GM21390 (cell line): ENCODE measurements at regions not wholly inside any gene's neighbourhood (a gene's known extent, or its start where the extent isn't known, plus 50 kb on each side); places are given as distances from the start of the nearest gene placed in this dataset.
"Not testable (repeated sequence)": the region's sequence is repeated elsewhere in the genome, so short reads cannot be mapped to it uniquely, and the experiment has no call there.

ENCODE experiments used
- ATAC-seq: cut with Tn5 transposase; IDR thresholded peaks from one replicate; pipeline ENCODE4 v1.9.1; 2021; ENCODE audit not compliant: unreplicated experiment

DNA sequence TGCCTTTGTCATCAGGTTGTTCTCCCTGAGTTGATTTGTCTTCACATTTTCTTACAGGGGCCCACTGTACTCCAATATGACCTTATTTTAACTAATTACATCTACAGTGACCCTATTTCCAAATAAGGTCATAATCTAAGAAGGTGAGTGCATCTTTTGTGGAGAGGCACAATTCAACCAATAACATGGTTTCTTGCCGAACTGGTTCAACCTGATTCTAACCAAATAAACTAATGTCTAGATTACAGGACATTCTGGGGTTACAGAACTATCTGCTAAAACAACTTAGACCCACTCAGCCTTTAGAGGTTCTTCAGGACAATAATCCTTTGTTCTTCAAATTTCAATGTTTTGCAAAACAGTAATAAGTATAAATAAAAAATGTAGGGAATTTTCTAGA is 496.5 kb upstream of the SOX11 start:
- ATAC-seq = no peak

DNA sequence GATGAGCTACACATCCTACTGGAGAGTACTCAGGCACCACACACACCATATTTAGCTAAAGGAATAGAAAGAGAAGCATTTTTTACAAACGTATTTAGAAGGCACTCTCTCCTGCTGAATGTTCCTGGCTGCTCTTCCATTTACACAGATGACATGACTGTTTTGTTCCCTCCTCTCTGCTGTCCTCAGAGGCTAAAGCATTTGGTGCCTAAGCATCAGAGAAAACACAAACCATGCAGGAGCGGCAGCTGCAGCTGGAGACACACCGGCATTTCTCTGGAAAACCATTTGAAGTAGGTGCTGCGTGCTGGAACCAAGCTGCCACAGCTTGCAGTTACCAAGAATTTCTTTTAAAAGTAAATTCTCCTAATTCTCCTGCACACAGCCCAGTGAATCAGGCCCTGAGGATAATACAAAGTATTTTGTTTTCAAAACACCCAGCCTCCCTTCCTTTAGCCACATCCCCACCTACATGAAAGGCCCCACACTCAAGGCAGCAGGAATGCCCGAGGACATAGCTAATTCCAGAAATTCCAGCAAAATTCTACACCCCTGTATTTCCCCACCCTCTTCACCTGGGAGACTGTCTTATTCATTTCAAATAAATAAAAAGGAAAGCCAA is 488.9 kb upstream of the SOX11 start:
- ATAC-seq = no peak

DNA sequence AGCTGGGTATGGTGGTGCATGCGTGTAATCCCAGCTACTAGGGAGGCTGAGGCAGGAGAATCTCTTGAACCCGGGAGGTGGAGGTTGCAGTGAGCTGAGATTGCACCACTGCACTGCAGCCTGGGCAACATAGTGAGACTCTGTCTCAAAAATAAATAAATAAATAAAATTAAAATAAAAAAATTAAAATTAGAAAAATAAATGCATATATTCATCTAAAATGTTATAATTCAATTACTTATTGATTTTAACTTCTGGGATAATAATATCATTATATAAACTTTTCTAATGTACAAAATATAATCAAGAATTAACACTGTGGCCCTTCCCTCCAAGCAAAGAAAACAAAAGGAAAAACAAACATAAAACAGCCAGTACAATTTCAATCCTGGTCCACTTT is 485.4 kb upstream of the SOX11 start:
- not testable (repeated sequence) for ATAC-seq

DNA sequence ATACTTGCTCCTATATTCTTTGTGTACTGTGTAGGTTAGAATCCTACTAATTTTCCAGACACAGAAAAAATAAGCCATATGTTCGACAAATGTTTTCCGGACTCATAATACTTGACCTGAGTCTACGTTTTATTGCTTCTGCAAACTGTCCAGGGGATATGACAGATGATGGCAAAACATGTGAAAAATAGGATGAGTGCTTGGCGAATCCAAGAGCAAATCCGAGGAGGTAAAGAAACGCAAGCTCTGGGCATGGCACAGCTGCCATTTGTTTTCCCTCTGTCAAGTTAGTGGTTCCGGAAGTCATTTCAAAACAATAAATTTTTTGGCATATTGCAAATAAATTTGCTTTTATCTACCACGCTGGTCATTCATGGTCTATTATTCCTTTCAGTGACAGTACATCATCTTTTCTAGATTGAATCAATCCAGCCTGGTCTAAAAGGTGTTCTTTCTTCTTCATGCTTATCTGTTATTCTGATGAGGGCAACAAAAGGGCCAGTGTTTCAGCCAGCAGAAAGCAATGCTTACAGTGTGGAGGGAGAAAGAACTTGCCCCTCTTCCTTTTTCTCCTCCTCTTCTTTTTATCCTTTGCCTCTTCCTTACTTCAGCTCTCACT is 476.1 kb upstream of the SOX11 start:
- ATAC-seq = no peak

DNA sequence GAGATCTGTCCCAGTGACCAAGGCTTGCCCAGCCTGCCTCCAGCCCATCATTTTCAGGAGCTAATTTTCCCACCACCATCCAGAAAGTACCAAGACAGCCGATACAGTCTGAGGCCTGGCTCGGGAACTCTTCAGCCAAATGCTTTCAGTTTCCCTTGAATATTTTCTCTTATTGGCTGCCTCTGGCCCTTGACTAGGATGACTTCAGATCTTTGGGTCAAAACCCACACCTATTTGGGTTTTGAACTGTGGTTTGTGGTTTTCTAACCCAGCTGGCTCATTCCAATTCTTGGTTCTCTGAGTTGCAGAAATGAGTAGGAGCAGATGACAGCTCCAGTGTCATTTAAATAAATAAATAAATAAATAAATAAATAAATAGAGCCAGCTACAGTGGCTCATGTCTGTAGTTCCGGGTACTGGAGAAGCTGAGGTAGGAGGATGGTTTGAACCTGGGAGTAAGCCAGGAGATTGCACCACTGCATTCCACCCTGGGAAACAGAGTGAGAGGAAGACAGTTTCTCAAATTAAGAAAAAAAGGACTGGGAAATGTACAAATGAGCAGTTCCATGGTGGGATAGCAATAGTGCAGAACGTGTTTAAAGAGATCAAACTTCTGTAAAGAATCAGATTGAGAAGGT is 465.0 kb upstream of the SOX11 start:
- no peak for ATAC-seq

DNA sequence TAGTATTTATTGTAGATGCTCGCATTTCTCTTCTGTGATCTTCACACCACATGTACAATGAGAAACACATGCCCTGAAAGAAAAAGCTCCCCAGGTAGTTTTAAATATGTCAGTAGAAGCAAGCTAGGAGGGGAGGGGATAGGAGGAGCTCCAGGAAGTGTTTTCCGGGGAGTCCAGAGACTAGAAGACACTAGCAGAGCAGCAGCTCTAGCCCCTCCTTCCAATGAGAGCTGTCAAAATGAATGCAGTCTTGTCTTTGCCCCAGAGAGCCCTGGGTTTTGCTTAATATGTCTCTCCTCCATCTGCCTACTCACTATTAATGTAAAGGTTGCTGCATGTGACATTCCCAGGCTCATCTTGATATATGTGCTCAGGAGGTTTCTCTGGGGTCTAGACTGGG is 462.6 kb upstream of the SOX11 start:
- ATAC-seq = no peak

DNA sequence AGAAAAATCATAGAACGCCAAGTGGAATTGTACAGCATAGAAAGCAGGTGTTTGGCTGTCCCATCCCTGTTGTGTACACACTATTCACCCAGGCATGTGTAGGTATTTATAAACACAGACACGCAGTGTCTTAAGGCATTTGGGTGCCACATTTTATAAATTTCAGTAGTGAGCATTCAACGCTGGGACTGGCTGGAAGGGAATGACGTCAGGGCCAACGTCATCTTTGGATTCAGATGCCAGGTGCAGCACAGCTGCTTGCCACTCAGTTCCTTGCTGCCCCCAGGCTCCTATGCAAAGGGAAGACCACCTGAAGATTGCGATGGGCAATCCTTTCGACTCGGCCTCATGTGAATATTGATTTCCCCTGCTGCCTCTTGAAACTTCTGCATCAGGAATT is 461.7 kb upstream of the SOX11 start:
- no peak for ATAC-seq

DNA sequence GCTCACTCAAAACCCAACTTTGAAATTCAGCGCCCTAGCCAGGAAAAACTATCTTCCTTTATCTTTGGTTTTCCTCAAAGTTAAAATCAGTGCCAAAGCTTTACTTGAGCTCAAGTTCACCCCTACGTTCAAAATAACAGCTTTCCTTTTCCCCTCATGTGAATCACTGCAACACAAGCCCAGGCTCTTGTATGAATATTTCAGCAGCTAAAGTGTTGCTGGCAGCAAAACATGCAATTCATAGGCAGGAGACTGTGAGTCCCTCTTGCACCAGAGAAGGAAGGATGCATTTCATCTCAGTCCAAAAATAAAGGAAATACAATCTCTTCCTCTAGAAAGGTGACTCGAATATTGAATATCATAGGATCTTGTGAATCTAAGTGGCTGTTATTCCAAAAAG is 461.3 kb upstream of the SOX11 start:
- no peak for ATAC-seq

DNA sequence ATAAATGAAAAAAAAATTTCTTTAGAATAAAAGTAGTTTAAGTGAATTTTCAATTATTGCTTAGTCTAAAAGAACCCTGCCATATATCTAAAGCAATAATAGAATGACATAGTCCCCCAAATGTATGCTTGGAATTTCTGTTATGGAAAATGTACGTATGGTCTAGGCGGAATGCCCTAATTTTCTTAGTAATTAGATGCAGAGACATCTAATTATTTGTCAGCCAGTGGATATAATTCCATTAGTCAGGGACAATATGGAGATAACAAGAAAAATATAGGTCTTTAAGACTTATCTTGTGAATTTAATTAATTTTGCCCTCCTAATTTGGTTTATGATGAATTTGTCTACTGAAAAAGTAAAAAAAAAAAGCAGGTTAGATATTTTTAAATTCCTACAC is 460.9 kb upstream of the SOX11 start:
- ATAC-seq = no peak

DNA sequence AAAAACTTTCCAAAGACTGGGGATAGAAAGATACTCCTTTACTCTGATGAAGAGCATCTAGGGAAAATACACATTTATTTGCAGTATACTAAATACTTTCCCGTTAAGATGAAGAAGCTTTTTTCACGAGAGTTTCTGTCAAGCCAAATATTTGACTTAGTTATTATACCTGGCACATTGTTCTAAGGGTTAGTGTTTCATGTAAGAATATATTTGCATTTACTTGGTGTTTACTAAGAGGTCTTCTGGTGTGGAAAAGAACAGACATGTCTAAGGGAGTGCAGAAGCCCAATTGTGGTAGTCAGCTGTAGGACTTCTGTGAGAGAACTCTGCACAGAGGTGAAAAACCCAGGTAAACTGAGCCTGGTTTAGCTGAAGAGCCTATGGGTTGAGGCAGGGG is 457.6 kb upstream of the SOX11 start:
- ATAC-seq = no peak

DNA sequence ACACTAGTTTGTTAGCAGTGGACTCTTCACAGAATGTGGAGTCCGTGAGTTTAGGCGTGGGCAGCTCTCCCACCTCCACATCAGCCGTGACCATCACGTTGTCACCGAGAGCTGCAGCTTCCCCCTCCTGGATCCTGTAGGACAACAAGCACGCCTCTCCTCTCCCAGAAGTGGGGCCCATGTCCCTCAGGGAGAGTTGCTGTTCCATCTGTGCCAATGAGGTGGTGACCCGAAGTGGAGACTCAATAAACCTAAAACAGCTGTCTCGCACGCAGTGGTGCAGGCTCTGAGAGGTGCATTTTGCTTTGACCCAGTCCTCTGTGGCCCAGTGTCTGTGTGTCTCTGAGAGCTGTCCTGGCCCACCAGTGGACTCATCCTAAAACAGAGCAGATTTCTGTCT is 456.5 kb upstream of the SOX11 start:
- ATAC-seq = no peak

DNA sequence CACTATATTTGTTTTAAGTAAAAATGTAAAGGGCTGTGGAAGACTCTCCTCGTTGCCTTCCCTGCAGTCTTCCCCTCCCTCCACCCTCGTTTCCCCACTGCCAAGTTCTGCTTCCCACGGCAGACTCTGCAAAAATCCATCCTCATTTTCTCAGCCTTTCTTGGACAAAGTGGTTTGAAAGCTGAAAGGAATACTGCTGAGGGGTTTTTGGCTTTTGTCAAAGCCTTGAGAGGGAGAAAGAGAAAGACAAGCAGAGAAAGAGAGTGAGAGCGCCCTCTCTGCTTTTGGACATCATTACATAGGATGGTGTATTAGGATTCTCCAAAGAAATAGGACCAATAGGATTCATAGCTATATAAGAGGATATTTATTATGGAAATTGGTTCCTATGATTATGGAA is 455.9 kb upstream of the SOX11 start:
- ATAC-seq = no peak

DNA sequence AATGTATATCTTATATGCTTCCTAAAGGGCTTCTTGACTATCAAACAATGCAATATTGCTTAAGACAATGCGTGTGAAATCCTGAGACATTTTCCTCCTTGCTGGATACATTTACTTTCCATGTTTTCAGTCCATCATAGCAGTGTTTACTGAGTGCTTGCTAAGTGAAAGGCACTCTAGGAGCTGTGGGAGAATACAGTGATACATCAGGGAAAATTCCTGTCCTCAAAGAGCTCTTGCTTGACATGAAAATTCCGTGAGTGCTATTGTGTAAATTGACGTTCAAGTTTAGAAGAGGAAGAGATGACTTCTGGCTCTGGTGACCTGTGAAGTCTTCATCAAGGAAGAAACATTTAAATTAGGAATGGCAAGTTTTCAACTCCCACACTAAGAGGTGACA is 449.4 kb upstream of the SOX11 start:
- no peak for ATAC-seq

DNA sequence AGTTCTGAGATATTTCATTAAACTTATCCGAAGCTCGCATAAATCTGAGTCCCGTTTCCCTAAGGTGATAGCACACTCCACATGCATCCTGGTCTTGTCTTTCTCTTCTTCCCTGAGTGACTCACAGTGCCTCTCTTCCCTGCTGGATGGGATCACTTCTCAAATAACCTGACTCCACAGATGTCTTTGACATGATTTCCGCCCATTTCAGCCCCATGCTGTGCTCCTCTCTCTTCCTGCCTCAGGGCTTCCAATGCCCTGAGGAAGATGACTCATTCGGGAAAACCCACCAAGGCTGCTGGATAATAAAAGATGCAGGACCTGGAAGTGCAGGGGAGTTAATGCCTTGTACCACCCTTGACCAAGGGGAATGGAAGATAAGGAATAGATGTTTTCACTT is 441.7 kb upstream of the SOX11 start:
- ATAC-seq = no peak

DNA sequence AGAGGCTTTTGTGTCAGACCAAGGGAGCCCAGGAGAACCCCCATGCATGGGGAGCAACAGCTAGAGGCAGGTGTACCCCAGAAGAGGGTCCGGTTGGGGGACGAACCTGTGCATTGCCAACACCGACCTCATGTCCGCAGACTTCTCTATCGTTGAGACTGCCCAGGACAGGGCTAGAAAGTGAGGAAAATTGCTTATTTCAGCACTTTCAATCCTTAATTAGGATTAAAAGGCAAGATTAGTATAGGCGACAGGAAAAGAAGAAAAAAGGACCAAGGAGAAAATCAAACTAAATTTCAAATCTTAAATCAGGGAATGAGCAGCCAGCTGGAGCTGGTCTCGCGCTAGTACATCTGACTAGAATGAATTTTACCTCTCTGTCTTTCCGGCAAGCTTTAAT is 438.9 kb upstream of the SOX11 start:
- no peak for ATAC-seq

DNA sequence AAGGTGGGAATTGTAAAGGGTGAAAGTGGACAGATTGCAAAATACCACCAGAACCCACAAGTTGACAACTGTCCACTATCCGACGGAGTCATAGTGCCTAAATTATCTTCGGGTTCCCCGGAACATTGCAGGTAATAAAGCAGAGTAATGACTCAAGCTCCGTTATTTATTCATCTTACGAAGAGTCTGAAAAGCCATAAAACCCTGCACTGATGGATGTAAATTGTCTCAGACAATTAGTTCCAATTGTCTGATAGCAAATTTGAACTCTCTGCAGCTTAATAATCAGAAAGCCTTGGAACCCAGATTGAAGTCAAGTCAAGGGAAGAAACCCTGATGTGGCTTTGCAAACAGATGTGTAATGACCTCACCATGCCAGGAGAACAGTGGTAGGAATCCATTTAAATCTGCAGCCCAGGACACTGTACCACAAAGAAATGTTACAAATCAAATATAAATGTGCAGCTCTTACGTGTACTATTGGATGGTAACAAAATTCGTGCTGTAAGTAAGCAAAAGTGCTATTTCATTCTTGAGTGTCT is 437.3 kb upstream of the SOX11 start:
- ATAC-seq = no peak

DNA sequence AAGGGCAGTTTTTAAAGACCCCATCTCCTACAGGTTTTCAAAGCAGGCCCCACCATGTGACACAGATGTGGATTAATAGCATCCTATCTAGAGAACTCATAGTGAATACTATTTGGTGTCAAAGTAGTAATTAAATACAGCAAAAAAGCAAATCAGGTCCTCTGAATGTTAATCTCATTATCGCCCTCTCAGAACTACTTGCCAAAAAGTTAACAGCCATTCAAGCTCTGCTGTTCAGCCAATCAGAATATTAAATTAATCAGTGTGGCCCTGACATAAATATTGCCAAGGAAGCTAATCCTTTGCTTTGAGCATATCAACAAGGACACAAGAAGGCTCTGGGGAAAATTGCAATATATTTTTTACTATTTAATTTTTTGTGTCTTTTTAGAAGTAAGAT is 428.9 kb upstream of the SOX11 start:
- ATAC-seq = no peak

DNA sequence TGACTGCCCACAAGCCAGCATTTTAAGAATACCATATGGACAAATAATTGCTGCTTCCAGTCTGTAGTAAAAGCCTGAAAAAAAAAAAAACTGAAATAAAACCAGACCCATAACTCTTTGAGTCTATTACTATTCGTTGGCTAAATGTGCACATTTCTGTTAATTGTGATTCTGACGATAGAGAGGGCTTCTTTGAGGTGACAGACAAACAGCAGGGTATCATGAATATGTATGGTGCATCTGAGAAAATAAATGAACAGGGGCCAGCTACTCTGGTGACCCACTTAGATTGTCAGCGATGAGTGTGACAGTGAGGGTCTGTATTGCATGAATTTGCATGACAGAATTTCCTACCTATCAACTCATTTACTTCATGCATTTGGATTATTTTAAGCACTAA is 427.8 kb upstream of the SOX11 start:
- ATAC-seq = no peak

DNA sequence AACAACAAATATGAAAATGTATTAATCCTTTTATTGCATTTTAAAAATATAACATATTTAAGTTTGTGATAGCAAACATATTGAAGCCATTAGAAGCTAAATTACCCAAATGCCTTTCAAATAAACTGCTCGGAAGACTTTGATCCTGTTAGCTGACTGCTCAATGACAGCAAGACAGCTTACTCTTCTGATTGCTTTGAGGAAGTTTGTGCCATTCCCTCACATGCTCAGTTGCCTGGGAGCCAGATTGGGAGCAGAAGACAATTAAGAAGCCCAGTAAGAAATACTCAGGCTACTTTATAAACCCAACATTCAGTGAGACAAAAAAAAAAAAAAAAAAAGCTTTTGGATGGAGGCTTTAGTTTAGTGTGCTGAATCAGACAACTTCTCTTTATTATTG is 407.1 kb upstream of the SOX11 start:
- no peak for ATAC-seq

DNA sequence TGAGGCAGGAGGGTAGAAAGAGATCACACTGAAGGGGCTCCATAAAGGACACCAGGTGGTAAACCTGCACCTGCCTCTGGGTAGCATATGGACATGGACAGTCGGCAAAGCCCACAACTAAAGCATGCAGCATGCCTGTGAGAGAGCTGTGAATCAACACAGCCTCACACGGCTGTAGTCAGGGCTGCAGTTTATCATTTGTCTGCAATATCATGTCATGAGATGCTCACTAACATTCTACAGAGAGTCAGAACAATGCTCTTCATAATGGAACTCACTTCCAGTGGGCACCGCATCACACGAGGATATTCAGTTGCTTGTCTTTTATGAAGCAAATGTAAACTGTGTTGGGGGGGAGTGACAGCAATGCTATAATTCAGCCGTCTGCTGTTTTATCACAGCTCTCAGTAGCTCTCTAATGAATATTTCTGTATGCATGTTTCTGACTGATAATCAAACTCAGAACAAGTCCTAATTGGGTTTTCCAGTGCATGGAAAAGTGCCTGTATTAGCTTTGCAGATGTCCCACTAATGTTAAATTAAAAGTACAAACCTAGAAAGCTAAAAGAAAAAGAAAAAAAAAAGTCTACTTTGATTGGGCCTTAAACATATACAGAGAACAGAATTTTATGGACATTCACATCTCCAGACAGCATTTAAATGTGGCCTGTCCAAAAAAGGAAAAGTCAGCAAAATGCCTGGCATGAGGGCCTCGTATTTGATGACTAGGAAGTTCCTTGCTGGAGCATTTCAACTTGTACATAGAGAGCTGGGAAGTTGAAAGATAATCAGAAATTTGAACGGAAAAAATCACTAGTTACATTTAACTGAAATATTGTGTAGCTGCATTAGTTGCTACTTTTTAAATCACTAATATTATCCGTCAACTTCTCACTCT is 406.1 kb upstream of the SOX11 start:
- ATAC-seq = no peak

DNA sequence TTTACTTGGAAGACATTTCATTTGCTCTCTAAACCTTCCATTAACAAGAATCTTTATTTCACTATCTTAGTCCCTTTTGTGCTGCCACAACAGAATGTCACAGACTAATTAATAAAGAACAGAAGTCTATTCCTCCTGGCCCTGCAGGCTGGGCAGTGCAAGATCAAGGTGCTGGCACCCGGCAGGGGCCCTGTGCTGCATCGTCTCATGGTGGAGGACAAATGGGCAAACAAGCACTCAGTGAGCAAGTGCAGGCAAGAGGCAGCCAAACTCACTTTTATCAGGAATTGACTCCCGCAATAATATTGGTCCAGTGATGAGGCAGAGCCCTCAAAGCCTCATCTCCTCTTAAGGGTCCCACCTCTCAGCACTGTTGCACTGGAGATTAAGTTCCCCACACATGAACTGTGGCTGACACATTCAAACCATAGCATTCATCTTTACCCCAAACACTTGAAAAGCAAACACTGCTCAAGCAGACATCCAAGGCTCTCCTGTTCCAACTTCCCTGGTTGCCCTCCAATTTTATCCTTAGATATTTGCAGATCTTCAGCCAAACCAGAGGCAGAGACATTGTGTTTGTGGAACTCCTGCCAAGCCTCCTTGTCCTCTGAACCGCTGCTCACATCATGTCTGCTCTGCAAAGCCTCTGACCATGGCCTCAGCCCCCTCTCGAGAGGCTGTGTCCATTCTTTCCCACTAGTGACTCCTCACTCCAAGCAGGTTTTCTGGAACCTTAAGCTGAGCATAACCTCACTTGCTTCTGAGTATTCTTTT is 404.4 kb upstream of the SOX11 start:
- no peak for ATAC-seq
